ENCODE measurements at regions not wholly inside any gene's neighbourhood (a gene's known extent, or its start where the extent isn't known, plus 50 kb on each side); places are given as distances from the start of the nearest gene placed in this dataset.

DNA sequence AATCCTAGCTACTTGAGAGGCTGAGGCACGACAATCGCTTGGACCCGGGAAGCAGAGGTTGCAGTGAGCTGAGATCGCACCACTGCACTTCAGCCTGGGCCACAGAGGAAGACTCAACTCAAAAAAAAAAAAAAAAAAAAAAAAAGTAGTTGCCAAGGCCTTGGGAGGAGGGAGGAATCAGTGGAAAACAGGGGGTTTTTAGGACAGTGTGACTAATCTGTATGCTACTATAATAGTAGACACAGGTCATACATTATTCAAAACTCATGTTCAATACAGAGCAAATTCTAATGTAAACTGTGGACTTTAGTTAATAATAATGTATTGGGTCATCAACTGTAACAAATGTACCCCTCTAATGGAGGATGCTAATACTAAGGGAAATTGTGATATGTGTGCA lies 51.7 kb upstream of the CTPS1 start:
- H3K4me3 ChIP-seq (ENCODE audit: low read length): no peak overlapping the region
- H3K36me3 ChIP-seq (ENCODE audit: control insufficient read depth, insufficient read depth, low read length, severe bottlenecking): no peaks in the 10 kb centered on the region
- H3K27me3 ChIP-seq (replicated peaks; ENCODE audit: control insufficient read depth, insufficient read depth, low read length): no peaks in the 10 kb centered on the region
- peaks cover 30% of the 10 kb centered on the region for H3K4me1 ChIP-seq (ENCODE audit: control insufficient read depth, insufficient read depth, low read length)
- no peak for DNase-seq (ENCODE audit: low read depth)
- H3K9me3 ChIP-seq (ENCODE audit: control insufficient read depth, low read length): no peaks in the 10 kb centered on the region
- no peak overlapping the region for H3K9ac ChIP-seq (ENCODE audit: low read length)

DNA sequence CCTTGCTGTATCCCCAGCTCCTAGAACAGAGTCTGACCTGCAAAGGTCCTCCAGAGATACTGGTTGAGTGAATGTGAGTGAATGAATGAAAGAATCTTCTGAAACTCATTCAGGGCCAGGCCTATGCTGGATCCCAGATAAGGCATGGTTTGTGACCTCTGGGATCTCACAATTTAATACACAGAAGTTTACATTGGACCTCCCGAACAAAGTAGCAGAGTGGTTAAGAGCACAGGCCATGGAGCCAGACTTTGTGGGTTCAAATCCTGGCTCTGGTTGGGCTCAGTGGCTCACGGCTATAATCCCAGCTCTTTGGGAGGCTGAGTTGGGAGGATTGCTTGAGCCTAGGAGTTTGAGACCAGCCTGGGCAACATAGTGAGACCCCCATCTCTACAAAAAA lies 50.8 kb upstream of the CTPS1 start:
- Histone ChIP-seq H3K36me3 (ENCODE audit: control insufficient read depth, insufficient read depth, low read length, severe bottlenecking) (no peaks in the 10 kb centered on the region), H3K4me3 (ENCODE audit: low read length) (no peak overlapping the region), H3K27me3 (replicated peaks; ENCODE audit: control insufficient read depth, insufficient read depth, low read length) (no peaks in the 10 kb centered on the region), H3K9ac (ENCODE audit: low read length) (no peak overlapping the region), H3K9me3 (ENCODE audit: control insufficient read depth, low read length) (no peaks in the 10 kb centered on the region), H3K4me1 (ENCODE audit: control insufficient read depth, insufficient read depth, low read length) (peaks cover 30% of the 10 kb centered on the region)
- no peak for DNase-seq (ENCODE audit: low read depth)

DNA sequence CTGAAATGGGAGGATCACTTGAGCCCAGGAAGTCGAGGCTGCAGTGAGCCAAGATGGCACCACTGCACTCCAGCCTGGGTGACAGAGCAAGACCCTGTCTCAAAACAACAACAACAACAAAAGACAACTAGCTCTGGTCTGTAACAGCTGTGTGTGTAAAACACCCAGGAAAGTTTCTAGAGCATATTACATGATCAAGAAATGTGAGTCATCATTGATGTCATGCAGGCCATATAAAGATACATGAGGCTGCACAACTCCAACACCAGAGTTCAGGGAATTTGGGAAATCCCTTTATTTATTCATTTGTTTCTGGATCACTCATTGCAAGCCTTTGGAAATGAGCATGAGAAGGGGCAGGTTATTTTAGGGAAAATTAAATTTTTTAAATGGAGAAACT lies 50.3 kb upstream of the CTPS1 start:
- Histone ChIP-seq H3K9ac (ENCODE audit: low read length) (no peak overlapping the region), H3K4me1 (ENCODE audit: control insufficient read depth, insufficient read depth, low read length) (peaks cover 30% of the 10 kb centered on the region), H3K27me3 (replicated peaks; ENCODE audit: control insufficient read depth, insufficient read depth, low read length) (no peaks in the 10 kb centered on the region), H3K9me3 (ENCODE audit: control insufficient read depth, low read length) (no peaks in the 10 kb centered on the region), H3K4me3 (ENCODE audit: low read length) (no peak overlapping the region), H3K36me3 (ENCODE audit: control insufficient read depth, insufficient read depth, low read length, severe bottlenecking) (no peaks in the 10 kb centered on the region)
- DNase-seq (ENCODE audit: low read depth): no peak
